ENCODE measurements at regions not wholly inside any gene's neighbourhood (a gene's known extent, or its start where the extent isn't known, plus 50 kb on each side); places are given as distances from the start of the nearest gene placed in this dataset.

DNA sequence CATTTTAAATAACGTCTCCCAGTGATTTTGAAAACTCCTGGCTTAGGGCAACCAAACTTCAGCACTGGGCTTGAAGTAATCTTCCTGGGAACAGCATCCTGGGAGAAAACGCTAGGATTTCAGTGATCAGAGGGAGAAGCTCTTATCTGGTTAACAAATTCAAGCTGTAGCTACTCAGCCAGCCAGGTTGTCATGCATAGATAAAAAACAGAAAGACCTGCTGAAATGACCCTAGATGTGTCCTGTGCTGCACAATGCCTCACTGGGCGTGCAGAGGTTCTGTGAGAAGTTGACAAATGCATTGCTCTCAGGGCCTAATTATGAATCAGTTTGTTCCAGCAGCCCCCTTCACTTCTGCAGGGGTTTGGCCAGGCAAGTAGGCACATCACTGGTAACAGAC lies 68.9 kb upstream of the CHCHD3 start:
- no peak for DNase-seq (ENCODE audit: low spot score)
- H3K4me1 ChIP-seq (ENCODE audit: insufficient read depth, low read length) = no peaks in the 10 kb centered on the region
- no peak overlapping the region for H3K27ac ChIP-seq (ENCODE audit: extremely low read length, insufficient read depth, low read length)
- H3K4me2 ChIP-seq (ENCODE audit: low read depth, low read length) = no peak overlapping the region
- in situ Hi-C loops (cut with HindIII; ENCODE audit: extremely low pct_ligation_motif_present, low pct_unique_long_range_greater_than_20kb) = no loop called here
- H3K9me3 ChIP-seq (ENCODE audit: low read length) = no peaks in the 10 kb centered on the region
- ATAC-seq = no peak
- FAIRE-seq = no peak
- no peaks in the 10 kb centered on the region for H3K79me2 ChIP-seq (ENCODE audit: insufficient read depth, low read length)
- WGBS (ENCODE audit: low lambda C conversion rate) = 20% methylated on average over 3 of the region's 3 CpGs
- ChIA-PET CTCF (ENCODE audit: low intra/inter-chr PET ratio, low total read pairs) (no interaction called here), POLR2A (no interaction called here)
- H3K9ac ChIP-seq (ENCODE audit: insufficient read depth, low read depth, low read length) = no peak overlapping the region
- H2AFZ ChIP-seq (ENCODE audit: low read length) = no peak overlapping the region
- peaks cover 0 to 20% of the 10 kb centered on the region in 2 experiments; a peak in 2 of 5 replicates for H3K27me3 ChIP-seq (ENCODE audit: control insufficient read depth in 1 of 2, insufficient read depth in 2 of 2, low read length in 2 of 2)
- H3K36me3 ChIP-seq (replicated peaks in 1 of 2; ENCODE audit: control insufficient read depth in 1 of 2, insufficient read depth in 2 of 2, low read length in 2 of 2) = no peaks in the 10 kb centered on the region
- H3K4me3 ChIP-seq (replicated peaks in 1 of 3; ENCODE audit: insufficient read depth in 1 of 3, low read depth in 2 of 3, low read length in 3 of 3) = no peak overlapping the region
- no peaks in the 10 kb centered on the region for H4K20me1 ChIP-seq (ENCODE audit: insufficient read depth, low read length)
- BruUV-seq (replicated peaks) = no TSS peak
- intact Hi-C loops (cut with micrococcal nuclease; ENCODE audit: unreplicated experiment) = no loop called here
- TF ChIP-seq SOX13 (IDR thresholded peaks at IDR 0.05) (no peak), SOX13 (CRISPR knock-in tag; conservative IDR thresholded peaks at IDR 0.05 in 1 of 2, IDR thresholded peaks at IDR 0.05 in 1 of 2) (no peak), ZNF672 (CRISPR knock-in tag; IDR thresholded peaks at IDR 0.05) (no peak), ZNF878 (CRISPR knock-in tag; IDR thresholded peaks at IDR 0.05) (no peak), ETV6 (CRISPR knock-in tag; conservative IDR thresholded peaks at IDR 0.05) (no peak), ZNF747 (CRISPR knock-in tag; IDR thresholded peaks at IDR 0.05; ENCODE audit: borderline replicate concordance) (no peak), POLR2G (IDR thresholded peaks at IDR 0.05; ENCODE audit: low read depth, low read length) (no peak), HNRNPH1 (optimal IDR thresholded peaks at IDR 0.05; ENCODE audit: low read depth, low read length) (no peak), ZBTB8A (CRISPR knock-in tag; IDR thresholded peaks at IDR 0.05; ENCODE audit: borderline replicate concordance, low read depth) (no peak), ZNF704 (CRISPR knock-in tag; IDR thresholded peaks at IDR 0.05; ENCODE audit: borderline replicate concordance) (no peak), PLRG1 (conservative IDR thresholded peaks at IDR 0.05) (no peak), ZNF142 (CRISPR knock-in tag; IDR thresholded peaks at IDR 0.05) (no peak), MXD4 (CRISPR knock-in tag; IDR thresholded peaks at IDR 0.05) (no peak), E2F5 (CRISPR knock-in tag; conservative IDR thresholded peaks at IDR 0.05) (no peak), HCFC1 (IDR thresholded peaks at IDR 0.05; ENCODE audit: low read depth, low read length) (no peak)
- TF ChIP-seq, protein P1, sequence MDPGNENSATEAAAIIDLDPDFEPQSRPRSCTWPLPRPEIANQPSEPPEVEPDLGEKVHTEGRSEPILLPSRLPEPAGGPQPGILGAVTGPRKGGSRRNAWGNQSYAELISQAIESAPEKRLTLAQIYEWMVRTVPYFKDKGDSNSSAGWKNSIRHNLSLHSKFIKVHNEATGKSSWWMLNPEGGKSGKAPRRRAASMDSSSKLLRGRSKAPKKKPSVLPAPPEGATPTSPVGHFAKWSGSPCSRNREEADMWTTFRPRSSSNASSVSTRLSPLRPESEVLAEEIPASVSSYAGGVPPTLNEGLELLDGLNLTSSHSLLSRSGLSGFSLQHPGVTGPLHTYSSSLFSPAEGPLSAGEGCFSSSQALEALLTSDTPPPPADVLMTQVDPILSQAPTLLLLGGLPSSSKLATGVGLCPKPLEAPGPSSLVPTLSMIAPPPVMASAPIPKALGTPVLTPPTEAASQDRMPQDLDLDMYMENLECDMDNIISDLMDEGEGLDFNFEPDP (CRISPR knock-in tag; conservative IDR thresholded peaks at IDR 0.05) = no peak

Data from HepG2 (cell line).